ENCODE measurements at regions not wholly inside any gene's neighbourhood (a gene's known extent, or its start where the extent isn't known, plus 50 kb on each side); places are given as distances from the start of the nearest gene placed in this dataset.

DNA sequence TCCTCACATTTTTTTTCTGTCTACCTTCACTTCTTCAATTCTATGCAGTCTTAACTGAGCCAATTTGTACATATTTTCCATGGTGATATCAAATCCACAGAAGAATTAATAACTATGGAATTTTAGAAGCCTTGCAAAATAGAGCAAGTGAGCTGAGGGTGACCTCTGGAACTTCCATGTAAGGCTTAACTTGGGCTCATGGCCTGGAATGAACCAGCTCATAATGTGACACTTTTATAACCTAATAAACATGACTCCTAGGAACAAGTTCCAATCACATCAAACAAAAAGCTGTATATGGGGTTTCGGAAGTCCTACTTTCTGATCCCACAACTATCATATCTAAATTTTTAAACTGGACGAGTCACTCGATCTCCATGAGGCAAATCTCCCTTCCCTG, 232.4 kb downstream of the FOXA2 start:
- Histone ChIP-seq H3K27ac (no peak overlapping the region), H3K4me3 (no peak overlapping the region)
- TF ChIP-seq, protein P1, sequence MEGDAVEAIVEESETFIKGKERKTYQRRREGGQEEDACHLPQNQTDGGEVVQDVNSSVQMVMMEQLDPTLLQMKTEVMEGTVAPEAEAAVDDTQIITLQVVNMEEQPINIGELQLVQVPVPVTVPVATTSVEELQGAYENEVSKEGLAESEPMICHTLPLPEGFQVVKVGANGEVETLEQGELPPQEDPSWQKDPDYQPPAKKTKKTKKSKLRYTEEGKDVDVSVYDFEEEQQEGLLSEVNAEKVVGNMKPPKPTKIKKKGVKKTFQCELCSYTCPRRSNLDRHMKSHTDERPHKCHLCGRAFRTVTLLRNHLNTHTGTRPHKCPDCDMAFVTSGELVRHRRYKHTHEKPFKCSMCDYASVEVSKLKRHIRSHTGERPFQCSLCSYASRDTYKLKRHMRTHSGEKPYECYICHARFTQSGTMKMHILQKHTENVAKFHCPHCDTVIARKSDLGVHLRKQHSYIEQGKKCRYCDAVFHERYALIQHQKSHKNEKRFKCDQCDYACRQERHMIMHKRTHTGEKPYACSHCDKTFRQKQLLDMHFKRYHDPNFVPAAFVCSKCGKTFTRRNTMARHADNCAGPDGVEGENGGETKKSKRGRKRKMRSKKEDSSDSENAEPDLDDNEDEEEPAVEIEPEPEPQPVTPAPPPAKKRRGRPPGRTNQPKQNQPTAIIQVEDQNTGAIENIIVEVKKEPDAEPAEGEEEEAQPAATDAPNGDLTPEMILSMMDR (IDR thresholded peaks at IDR 0.05), result no peak
- no peak for DNase-seq (ENCODE audit: low spot score)

DNA sequence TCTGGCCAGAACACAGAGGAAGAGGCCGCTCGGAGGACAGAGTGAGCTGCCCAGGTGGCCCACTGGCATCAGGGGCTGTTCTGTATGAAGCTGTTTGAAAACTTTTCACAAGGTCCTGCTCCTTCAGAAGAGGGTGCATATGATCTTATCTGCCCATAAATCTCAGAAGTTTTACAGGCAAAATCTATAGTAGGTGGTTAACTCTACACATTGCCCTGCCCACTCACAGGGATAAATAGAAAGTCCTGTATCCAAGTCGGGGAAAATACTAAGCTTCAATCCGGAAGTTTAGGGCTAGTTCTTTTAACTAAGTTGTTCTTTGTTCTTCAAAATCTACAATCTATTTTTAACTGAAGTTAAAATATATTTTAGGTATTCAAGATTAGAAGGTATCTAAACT, 233.7 kb downstream of the FOXA2 start:
- Histone ChIP-seq H3K4me3 (no peak overlapping the region), H3K27ac (no peak overlapping the region)
- TF ChIP-seq, protein P1 (IDR thresholded peaks at IDR 0.05), result no peak

DNA sequence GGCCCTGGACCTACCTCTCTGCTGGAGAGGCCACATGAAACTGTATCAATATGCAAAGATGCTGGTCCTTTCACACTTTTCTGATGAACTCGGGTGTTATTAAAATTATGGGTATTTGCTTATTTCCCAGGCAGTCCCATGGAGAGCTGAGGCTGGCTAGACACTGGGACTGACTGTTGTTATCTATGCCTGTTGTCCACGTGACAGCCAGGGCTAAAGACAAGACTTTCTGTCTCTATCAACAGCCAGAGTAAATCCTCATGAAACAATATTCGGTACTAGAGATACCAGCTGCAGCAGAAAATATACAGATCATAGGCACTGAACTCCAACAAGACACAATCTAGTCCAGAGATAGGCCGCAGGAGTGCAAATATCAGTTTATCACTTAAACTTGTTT, 236.4 kb downstream of the FOXA2 start:
- Histone ChIP-seq H3K4me3 (no peak overlapping the region), H3K27ac (no peak overlapping the region)
- DNase-seq (ENCODE audit: low spot score), result no peak
- TF ChIP-seq, protein P1 (IDR thresholded peaks at IDR 0.05), result no peak

More for the DNA sequence above, 233.7 kb downstream of the FOXA2 start:
- no peak for DNase-seq (ENCODE audit: low spot score)

DNA sequence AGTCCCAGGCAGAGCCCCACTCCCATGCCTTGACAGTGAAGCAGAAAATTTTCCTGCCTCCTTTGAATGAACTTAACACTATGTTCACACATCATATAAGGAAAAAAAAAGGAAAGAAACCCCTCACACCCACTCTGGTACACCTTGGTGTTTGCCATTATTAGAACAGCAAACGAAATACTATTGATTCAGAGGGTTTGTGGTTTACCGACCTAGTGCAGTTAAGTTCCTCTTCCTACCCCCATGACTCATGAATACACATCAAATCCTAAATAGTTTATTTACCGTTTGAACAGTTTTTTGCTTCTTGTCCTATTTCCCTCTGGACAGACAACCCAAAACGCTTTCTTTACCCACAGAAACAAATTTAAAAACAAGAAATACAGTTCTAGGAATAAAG, 237.7 kb downstream of the FOXA2 start:
- H3K4me3 ChIP-seq, result no peak overlapping the region
- no peak overlapping the region for H3K27ac ChIP-seq
- no peak for DNase-seq (ENCODE audit: low spot score)
- TF ChIP-seq, protein P1 (IDR thresholded peaks at IDR 0.05), result no peak

DNA sequence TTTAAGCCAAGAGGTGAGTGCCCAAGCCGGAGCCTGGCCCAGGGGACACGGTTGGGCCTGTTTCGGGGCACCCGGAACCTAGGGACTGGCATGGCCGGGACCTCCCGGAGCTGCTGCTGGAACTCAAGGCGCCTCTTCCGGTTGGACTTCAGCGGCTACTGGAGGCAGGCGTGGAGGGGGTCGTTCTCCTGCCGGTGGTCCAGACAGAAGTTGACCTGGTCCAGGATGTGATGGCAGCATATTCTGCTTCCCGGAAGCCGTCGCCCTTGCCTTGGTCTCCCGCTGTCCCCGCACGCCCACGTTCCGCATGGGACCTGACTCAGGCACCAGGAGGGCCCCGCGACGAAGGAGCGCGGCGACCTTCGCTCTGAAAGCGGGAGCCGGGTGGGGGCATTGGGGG, 240.8 kb downstream of the FOXA2 start:
- TF ChIP-seq, protein P1 (IDR thresholded peaks at IDR 0.05), result no peak
- no peak overlapping the region for H3K4me3 ChIP-seq
- DNase-seq (ENCODE audit: low spot score), result no peak

DNA sequence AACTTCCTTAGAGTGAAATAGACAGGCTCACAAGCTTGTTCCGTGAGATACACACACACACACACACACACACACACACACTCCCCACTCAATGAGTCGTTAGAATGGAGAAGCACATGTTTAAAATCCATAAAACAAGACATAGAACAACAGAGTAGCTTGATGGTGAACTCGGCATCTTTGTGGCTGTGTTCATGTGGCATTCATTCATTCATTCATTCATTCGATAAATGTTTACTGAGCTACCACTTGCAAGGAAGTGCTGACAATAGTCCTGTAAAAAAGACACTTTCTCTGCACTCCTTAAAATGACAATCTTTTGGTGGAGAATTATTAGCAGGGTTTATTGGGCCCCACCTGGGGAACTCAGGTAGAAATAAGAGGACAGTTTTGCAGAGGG, 242.0 kb downstream of the FOXA2 start:
- H3K4me3 ChIP-seq, result no peak overlapping the region
- TF ChIP-seq, protein P1 (IDR thresholded peaks at IDR 0.05), result no peak
- no peak for DNase-seq (ENCODE audit: low spot score)
- no peak overlapping the region for H3K27ac ChIP-seq

More for the DNA sequence above, 240.8 kb downstream of the FOXA2 start:
- no peak overlapping the region for H3K27ac ChIP-seq

DNA sequence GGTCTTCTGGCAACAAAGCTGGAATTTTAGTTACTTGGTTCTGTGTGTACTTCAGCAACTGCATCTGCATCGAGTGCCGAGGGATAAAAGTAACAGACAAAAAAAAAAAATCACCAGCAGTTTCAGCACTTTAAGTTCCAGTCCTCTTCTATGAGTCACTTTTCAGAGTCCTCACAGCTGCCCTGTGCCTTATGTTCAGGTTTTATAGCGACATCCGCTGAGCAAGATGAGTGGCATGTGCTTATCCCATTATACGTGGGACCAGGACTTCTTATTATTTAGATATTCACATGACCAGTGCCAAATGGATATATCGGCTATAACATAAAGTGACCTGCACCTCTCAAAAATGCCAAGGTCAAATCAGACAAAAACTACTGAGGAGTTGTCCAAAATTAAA, 242.9 kb downstream of the FOXA2 start:
- TF ChIP-seq, protein P1 (IDR thresholded peaks at IDR 0.05), result no peak
- H3K27ac ChIP-seq, result no peak overlapping the region
- no peak for DNase-seq (ENCODE audit: low spot score)
- no peak overlapping the region for H3K4me3 ChIP-seq

Measured in coronary artery (tissue), 2 donors.